BLaER1 (cell line): ENCODE measurements at regions not wholly inside any gene's neighbourhood (a gene's known extent, or its start where the extent isn't known, plus 50 kb on each side); places are given as distances from the start of the nearest gene placed in this dataset.

Experiments
- H3K27ac ChIP-seq: shearing (Covaris generic); formaldehyde crosslinking; 2 replicates; pipeline ENCODE4 v1.8.1; 2022
- H3K27me3 ChIP-seq: shearing (Covaris generic); formaldehyde crosslinking; 2 replicates; pipeline ENCODE4 v1.8.1; 2022
- H3K36me3 ChIP-seq: shearing (Covaris generic); formaldehyde crosslinking; 2 replicates; pipeline ENCODE4 v1.8.1; 2022
- H3K4me1 ChIP-seq: shearing (Covaris generic); formaldehyde crosslinking; 2 replicates; pipeline ENCODE4 v1.8.1; 2022
- H3K4me2 ChIP-seq: shearing (Covaris generic); formaldehyde crosslinking; 2 replicates; pipeline ENCODE4 v1.8.1; 2022
- H3K4me3 ChIP-seq: shearing (Covaris generic); formaldehyde crosslinking; 2 replicates; pipeline ENCODE4 v1.8.1; 2022
- H3K9ac ChIP-seq: shearing (Covaris generic); formaldehyde crosslinking; 2 replicates; pipeline ENCODE4 v1.8.1; 2022
- H3K9me3 ChIP-seq: shearing (Covaris generic); formaldehyde crosslinking; 2 replicates; pipeline ENCODE4 v1.8.1; 2022
- H4K20me1 ChIP-seq: shearing (Covaris generic); formaldehyde crosslinking; 2 replicates; pipeline ENCODE4 v1.8.1; 2022
- Cebpa-rat ChIP-seq: shearing (Covaris generic); IDR thresholded peaks from 2 replicates; pipeline ENCODE4 v1.8.1; 2022

DNA sequence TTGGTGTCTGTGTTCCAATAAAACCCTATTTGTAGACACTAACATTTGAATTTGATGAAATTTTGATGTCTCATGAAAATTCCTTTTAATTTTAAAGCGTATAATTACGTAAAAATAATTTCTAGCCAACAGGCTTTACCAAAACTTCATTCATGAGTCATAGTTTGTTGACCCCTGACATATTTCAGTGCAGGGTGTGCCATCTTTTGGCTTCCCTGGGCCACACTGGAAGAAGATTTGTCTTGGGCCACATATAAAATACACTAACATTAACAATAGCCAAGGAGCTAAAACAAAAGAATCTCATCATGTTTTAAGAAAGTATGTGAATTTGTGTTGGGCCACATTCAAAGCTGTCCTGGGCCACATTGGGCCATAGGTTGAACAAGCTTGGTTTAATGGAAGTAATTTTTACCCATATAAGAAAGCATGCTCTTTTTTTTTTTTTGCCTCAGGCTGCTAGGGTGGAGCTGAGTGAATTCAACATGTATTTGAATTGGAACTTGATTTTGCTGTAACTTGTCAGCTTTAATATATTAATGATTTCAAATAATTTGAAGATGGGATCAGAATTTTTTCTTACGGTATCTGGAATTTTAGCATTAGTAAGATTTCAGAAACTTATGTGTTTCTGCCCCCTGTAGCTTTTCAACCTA lies 267.7 kb upstream of the RGS18 start:
- no peak for TF ChIP-seq Cebpa-rat
- Histone ChIP-seq H3K9me3 (no peaks in the 10 kb centered on the region), H3K27me3 (no peaks in the 10 kb centered on the region), H3K27ac (no peak overlapping the region), H3K36me3 (no peaks in the 10 kb centered on the region), H3K9ac (no peak overlapping the region), H4K20me1 (no peaks in the 10 kb centered on the region), H3K4me1 (no peaks in the 10 kb centered on the region), H3K4me2 (no peak overlapping the region), H3K4me3 (no peak overlapping the region)

- Histone ChIP-seq H3K9ac (no peak overlapping the region), H3K4me1 (no peaks in the 10 kb centered on the region), H3K27ac (no peak overlapping the region), H3K4me2 (no peak overlapping the region), H3K9me3 (no peaks in the 10 kb centered on the region), H3K36me3 (no peaks in the 10 kb centered on the region), H4K20me1 (no peaks in the 10 kb centered on the region), H3K27me3 (no peaks in the 10 kb centered on the region), H3K4me3 (no peak overlapping the region)
- no peak for TF ChIP-seq Cebpa-rat
Measured at GRCh38 chr1:191892716-191893115, 265.5 kb upstream of the RGS18 start.

- Histone ChIP-seq H3K36me3 (no peaks in the 10 kb centered on the region), H3K4me2 (no peak overlapping the region), H4K20me1 (no peaks in the 10 kb centered on the region), H3K9me3 (no peaks in the 10 kb centered on the region), H3K4me3 (no peak overlapping the region), H3K27me3 (no peaks in the 10 kb centered on the region), H3K4me1 (no peaks in the 10 kb centered on the region), H3K27ac (no peak overlapping the region), H3K9ac (no peak overlapping the region)
- TF ChIP-seq Cebpa-rat, result no peak
Measured at GRCh38 chr1:191895049-191895448, 263.2 kb upstream of the RGS18 start.

GRCh38 chr1:191895462-191896058 lies 262.7 kb upstream of the RGS18 start:
- Histone ChIP-seq H3K4me1 (no peaks in the 10 kb centered on the region), H3K36me3 (no peaks in the 10 kb centered on the region), H3K9ac (no peak overlapping the region), H4K20me1 (no peaks in the 10 kb centered on the region), H3K27me3 (no peaks in the 10 kb centered on the region), H3K4me2 (no peak overlapping the region), H3K9me3 (no peaks in the 10 kb centered on the region), H3K4me3 (no peak overlapping the region), H3K27ac (no peak overlapping the region)
- TF ChIP-seq Cebpa-rat, result no peak

- Histone ChIP-seq H3K27ac (no peak overlapping the region), H3K4me2 (no peak overlapping the region), H3K4me1 (no peaks in the 10 kb centered on the region), H3K9me3 (no peaks in the 10 kb centered on the region), H3K4me3 (no peak overlapping the region), H4K20me1 (no peaks in the 10 kb centered on the region), H3K36me3 (no peaks in the 10 kb centered on the region), H3K9ac (no peak overlapping the region), H3K27me3 (no peaks in the 10 kb centered on the region)
- TF ChIP-seq Cebpa-rat, result no peak
Measured at GRCh38 chr1:191897134-191897533, 261.1 kb upstream of the RGS18 start.

DNA sequence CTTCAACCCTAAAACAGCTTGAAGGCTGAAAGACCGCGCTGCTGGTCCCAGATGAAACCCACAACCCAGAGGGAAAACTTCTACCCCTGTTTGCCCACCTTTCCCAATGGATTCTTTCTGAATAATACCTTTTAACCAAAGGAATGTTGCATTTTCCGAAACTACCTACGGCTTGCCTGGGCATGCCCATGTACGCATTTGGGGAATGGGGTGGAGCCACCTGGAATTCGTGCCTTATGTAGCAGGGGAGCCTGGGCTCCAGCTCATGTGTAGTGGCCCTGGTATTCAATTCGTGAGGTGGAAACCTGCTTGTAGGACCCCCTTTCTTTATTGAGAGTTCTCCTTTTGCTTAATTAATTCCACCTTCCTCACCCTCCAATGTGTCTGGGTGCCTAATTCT lies 256.6 kb upstream of the RGS18 start:
- no peaks in the 10 kb centered on the region for H3K9me3 ChIP-seq
- H3K4me1 ChIP-seq, result no peaks in the 10 kb centered on the region
- H3K27me3 ChIP-seq, result no peaks in the 10 kb centered on the region
- H3K9ac ChIP-seq, result no peak overlapping the region
- no peak overlapping the region for H3K4me3 ChIP-seq
- no peak overlapping the region for H3K4me2 ChIP-seq
- no peak overlapping the region for H3K27ac ChIP-seq
- no peaks in the 10 kb centered on the region for H4K20me1 ChIP-seq
- H3K36me3 ChIP-seq, result no peaks in the 10 kb centered on the region
- TF ChIP-seq Cebpa-rat, result no peak

DNA sequence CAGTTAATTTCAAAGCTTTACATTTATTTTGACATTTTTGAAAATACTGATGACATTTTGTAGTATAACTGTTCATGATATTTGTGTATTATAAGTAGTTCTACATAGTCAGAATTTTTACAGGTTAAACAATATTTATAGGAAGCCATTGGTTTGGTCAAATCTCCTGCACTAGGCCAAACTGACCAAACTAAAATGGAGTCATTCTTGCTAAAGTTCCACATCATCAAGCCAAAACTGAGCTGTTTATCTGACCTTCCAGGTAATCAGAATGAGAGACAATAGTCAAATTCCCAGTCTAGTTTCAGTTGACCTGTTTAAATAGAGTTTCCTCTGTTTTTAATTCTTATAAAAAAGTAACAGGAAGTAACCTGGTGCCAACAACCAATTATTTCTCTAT lies 253.3 kb upstream of the RGS18 start:
- no peaks in the 10 kb centered on the region for H3K4me1 ChIP-seq
- H3K9ac ChIP-seq, result no peak overlapping the region
- no peaks in the 10 kb centered on the region for H3K36me3 ChIP-seq
- no peaks in the 10 kb centered on the region for H4K20me1 ChIP-seq
- H3K9me3 ChIP-seq, result peaks cover 7% of the 10 kb centered on the region
- H3K27me3 ChIP-seq, result no peaks in the 10 kb centered on the region
- H3K4me3 ChIP-seq, result no peak overlapping the region
- no peak for TF ChIP-seq Cebpa-rat
- H3K4me2 ChIP-seq, result no peak overlapping the region
- no peak overlapping the region for H3K27ac ChIP-seq

DNA sequence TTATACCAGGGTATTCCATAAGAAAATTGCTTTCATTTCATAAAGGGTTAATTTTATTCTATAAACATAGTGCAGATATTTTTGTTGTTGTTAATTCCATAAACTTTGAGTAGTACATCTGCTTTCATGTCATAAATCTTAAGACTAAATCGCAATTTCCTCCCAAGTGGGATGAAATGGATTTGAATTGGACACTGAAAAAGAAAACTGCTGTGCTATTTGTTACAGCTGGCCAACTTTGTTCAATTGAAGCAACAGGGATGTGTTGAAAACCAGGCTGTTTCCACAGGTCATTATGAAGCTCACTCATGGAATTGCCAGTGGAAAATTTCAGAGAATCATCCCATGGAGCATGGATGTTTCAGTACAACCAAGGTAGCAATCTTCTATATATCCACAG lies 252.5 kb upstream of the RGS18 start:
- no peak for TF ChIP-seq Cebpa-rat
- H4K20me1 ChIP-seq, result no peaks in the 10 kb centered on the region
- H3K27ac ChIP-seq, result no peak overlapping the region
- no peak overlapping the region for H3K4me2 ChIP-seq
- no peaks in the 10 kb centered on the region for H3K4me1 ChIP-seq
- no peaks in the 10 kb centered on the region for H3K36me3 ChIP-seq
- no peak overlapping the region for H3K4me3 ChIP-seq
- H3K9ac ChIP-seq, result no peak overlapping the region
- H3K27me3 ChIP-seq, result no peaks in the 10 kb centered on the region
- peaks cover 7% of the 10 kb centered on the region for H3K9me3 ChIP-seq

- Histone ChIP-seq H3K9ac (no peak overlapping the region), H3K4me1 (no peaks in the 10 kb centered on the region), H3K4me3 (no peak overlapping the region), H3K9me3 (peaks cover 7% of the 10 kb centered on the region), H3K27me3 (no peaks in the 10 kb centered on the region), H3K27ac (no peak overlapping the region), H3K36me3 (no peaks in the 10 kb centered on the region), H3K4me2 (no peak overlapping the region), H4K20me1 (no peaks in the 10 kb centered on the region)
- no peak for TF ChIP-seq Cebpa-rat
Measured at GRCh38 chr1:191907121-191907520, 251.1 kb upstream of the RGS18 start.

- TF ChIP-seq Cebpa-rat, result no peak
- H3K4me3 ChIP-seq, result no peak overlapping the region
- no peak overlapping the region for H3K4me2 ChIP-seq
- no peaks in the 10 kb centered on the region for H4K20me1 ChIP-seq
- no peak overlapping the region for H3K27ac ChIP-seq
- no peaks in the 10 kb centered on the region for H3K4me1 ChIP-seq
- peaks cover 7% of the 10 kb centered on the region for H3K9me3 ChIP-seq
- H3K27me3 ChIP-seq, result no peaks in the 10 kb centered on the region
- no peak overlapping the region for H3K9ac ChIP-seq
- no peaks in the 10 kb centered on the region for H3K36me3 ChIP-seq
Measured at GRCh38 chr1:191910245-191910644, 248.0 kb upstream of the RGS18 start.

- no peaks in the 10 kb centered on the region for H3K4me1 ChIP-seq
- H4K20me1 ChIP-seq, result no peaks in the 10 kb centered on the region
- TF ChIP-seq Cebpa-rat, result no peak
- H3K27me3 ChIP-seq, result no peaks in the 10 kb centered on the region
- no peak overlapping the region for H3K4me3 ChIP-seq
- peaks cover 7% of the 10 kb centered on the region for H3K9me3 ChIP-seq
- no peak overlapping the region for H3K9ac ChIP-seq
- H3K27ac ChIP-seq, result no peak overlapping the region
- no peak overlapping the region for H3K4me2 ChIP-seq
- H3K36me3 ChIP-seq, result no peaks in the 10 kb centered on the region
Measured at GRCh38 chr1:191912517-191912916, 245.7 kb upstream of the RGS18 start.
